Fibroblast of mammary gland (primary cell): ENCODE measurements at regions not wholly inside any gene's neighbourhood (a gene's known extent, or its start where the extent isn't known, plus 50 kb on each side); places are given as distances from the start of the nearest gene placed in this dataset.

Source experiments
- DNase-seq: peaks from one replicate; pipeline ENCODE4 v3.0.0-alpha.2; 2010; ENCODE audit warnings: low read depth
- H3K4me3 ChIP-seq: 2 replicates; pipeline ENCODE4 v1.5.1; 2011; ENCODE audit warnings: low read depth, mild to moderate bottlenecking, low read length, moderate library complexity; ENCODE audit not compliant: control insufficient read depth
- CTCF ChIP-seq: conservative IDR thresholded peaks from 2 replicates; pipeline ENCODE4 v1.5.1; 2011; ENCODE audit warnings: low read depth, low read length, inconsistent platforms; ENCODE audit not compliant: control insufficient read depth, insufficient read depth

- DNase-seq: no peak
- no peak for TF ChIP-seq CTCF
- no peak overlapping the region for H3K4me3 ChIP-seq
Measured at GRCh38 chr16:13634959-13635358, 285.0 kb upstream of the ERCC4 start.

GRCh38 chr16:13638218-13638617 is 281.7 kb upstream of the ERCC4 start:
- H3K4me3 ChIP-seq: no peak overlapping the region
- TF ChIP-seq CTCF: no peak
- no peak for DNase-seq

GRCh38 chr16:13643412-13643811 is 276.5 kb upstream of the ERCC4 start:
- no peak for DNase-seq
- TF ChIP-seq CTCF: no peak
- H3K4me3 ChIP-seq: no peak overlapping the region

GRCh38 chr16:13645601-13646245 is 274.2 kb upstream of the ERCC4 start:
- no peak for DNase-seq
- H3K4me3 ChIP-seq: no peak overlapping the region
- no peak for TF ChIP-seq CTCF

GRCh38 chr16:13660807-13661206 is 259.1 kb upstream of the ERCC4 start:
- TF ChIP-seq CTCF: no peak
- no peak overlapping the region for H3K4me3 ChIP-seq
- DNase-seq: no peak

- no peak overlapping the region for H3K4me3 ChIP-seq
- TF ChIP-seq CTCF: no peak
- DNase-seq: no peak
Measured at GRCh38 chr16:13665876-13666275, 254.1 kb upstream of the ERCC4 start.

GRCh38 chr16:13672196-13672595 is 247.8 kb upstream of the ERCC4 start:
- no peak for TF ChIP-seq CTCF
- H3K4me3 ChIP-seq: no peak overlapping the region
- no peak for DNase-seq
